HG03066 (cell line): ENCODE measurements at regions not wholly inside any gene's neighbourhood (a gene's known extent, or its start where the extent isn't known, plus 50 kb on each side); places are given as distances from the start of the nearest gene placed in this dataset.
"Not testable (repeated sequence)": the region's sequence is repeated elsewhere in the genome, so short reads cannot be mapped to it uniquely, and the experiment has no call there.

ENCODE experiments used
- ATAC-seq: cut with Tn5 transposase; IDR thresholded peaks from one replicate; pipeline ENCODE4 v1.9.1; 2021; ENCODE audit warnings: low read depth; ENCODE audit not compliant: unreplicated experiment

GRCh38 chrY:21028506-21028905 is 272.6 kb downstream of the RPS4Y2 start:
- ATAC-seq: no peak

DNA sequence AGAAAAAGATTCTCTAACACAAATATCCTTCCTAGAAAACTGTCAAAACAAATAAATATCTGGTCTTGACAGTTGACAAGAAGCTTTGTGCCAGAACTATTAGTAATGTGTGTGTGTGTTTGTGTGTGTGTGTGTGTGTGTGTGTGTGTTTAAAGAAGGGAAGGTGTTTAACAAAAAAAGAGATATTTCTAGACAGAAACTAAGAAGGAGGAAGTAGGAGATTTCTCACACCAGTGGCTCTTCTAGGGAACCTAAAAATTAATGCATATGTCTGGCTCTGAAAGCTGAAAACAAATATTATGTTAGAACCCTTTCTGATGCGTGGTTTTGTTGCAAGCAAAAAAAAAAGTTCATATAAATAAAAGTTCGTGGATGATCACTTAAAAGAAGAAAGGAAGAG is 277.5 kb downstream of the RPS4Y2 start:
- no peak for ATAC-seq

DNA sequence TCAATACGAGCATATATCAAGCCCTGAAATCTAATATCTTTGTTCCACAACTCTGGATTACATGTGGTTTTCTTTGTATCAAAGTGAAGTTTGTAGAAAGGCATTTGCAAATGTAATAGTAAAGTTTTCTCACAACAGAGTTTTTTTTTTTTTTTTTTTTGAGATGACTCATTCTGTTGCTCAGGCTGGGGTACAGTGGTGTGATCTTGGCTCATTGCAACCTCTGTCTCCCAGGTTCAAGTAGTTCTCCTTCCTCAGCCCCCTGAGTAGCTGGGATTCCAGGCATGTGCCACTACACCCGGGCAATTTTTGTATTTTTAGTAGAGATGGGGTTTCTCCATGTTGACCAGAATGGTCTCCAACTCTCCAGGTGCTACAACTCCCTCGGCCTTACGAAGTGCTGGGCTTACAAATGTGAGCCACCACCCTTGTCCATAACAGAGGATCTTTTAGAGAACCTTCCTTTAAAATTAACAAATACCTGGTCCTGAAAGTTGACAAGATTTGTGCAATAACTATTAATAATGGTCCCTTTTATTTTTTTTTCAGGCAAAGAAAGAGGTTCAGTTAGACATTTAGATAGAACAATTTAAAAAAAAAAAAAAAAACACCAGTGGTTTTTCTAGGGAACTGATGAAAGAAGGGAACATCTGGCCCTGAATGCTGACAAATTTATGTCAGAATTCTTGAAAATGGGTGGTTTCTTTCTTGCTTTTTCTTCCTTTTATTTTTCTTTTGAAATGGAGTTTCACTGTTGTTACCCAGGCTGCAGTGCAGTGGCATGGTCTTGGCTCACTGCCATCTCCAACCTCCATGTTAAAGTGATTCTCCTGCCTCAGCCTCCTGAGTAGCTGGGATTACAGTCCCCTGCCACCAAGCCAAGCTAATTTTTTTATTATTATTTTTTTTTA is 278.5 kb downstream of the RPS4Y2 start:
- ATAC-seq: no peak

DNA sequence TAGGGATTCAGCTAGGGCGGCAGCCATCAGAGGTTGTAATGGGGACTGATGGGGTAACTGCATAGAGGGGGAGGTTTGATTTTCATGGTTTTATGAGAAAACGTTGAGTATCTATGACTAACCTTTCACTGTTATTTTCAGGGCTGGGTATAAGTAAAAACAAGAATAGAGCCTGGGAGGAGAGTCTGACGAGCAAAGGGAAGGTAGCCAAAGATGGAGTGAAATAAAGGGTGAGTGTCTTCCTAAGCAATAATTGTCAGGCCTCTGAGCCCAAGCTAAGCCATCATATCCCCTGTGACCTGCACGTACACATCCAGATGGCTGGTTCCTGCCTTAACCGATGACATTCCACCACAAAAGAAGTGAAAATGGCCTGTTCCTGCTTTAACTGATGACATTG is 281.5 kb downstream of the RPS4Y2 start:
- ATAC-seq: not testable (repeated sequence)

- no peak for ATAC-seq
Observed at GRCh38 chrY:21039811-21040210, 283.9 kb downstream of the RPS4Y2 start.

DNA sequence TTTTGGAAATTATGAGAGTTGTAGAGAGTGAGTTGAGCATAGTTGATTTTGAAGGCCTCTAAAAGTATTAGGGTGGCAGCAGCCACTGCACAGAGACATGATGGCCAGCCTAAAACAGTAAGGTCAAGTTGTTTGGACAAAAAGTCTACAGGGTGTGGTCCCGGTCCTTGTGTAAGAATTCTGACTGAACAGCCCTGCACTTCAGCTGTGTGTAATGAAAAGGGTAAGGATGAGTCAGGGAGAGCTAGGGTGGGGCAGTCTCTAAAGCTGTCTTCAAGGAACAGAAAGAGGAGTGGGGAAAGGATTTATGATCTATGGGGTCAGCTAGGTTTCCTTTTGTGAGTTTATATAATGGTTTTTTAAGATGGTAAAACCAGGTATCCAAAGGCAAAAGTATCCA is 284.8 kb downstream of the RPS4Y2 start:
- not testable (repeated sequence) for ATAC-seq

DNA sequence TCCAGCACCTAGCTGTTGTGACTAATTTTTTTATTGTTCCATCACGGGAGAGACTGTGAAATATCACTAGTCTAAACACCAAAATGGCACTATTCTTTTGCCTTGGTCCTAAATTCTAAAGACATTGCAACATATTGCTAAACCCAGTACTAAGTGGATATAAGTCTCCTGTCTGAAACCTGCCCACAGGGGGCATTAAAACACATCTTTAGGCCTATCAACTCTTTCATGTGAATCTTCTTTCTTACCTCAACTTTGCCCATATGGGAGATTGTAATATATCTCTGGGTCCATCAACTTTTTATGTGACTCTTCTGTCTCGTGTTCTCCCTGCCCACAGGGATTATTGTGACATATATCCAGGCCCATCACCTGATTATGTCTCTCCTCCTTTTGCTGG is 317.2 kb downstream of the RPS4Y2 start:
- no peak for ATAC-seq

DNA sequence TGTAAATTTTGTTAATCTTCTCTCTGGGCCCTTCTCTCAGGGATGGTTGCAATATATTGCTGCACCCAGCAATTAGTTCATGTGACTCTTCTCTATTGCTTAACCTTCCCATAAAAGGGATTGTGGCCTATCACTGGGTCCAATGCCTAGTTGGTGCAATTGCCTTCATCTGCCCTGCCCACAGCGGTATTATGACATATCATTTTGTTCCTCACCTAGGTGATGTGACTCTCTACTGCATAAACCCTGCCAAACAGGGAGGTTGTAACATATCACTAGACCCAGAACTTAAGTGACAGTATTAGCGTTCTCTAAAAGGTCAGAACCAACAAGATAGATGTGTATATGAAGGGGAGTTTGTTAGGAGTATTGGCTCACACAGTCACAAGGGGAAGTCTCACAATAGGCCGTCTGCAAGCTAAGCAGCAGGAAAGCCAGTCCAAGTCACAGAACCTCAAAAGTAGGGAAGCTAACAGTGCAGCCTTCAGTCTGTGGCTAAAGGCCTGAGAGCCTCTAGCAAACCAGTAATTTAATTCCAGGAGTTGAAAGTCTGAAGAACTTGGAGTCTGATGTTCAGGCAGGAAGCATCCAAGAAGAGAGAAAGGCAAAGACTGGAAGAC is 317.8 kb downstream of the RPS4Y2 start:
- no peak for ATAC-seq

GRCh38 chrY:21075658-21076057 is 319.8 kb downstream of the RPS4Y2 start:
- no peak for ATAC-seq

- ATAC-seq: no peak
Observed at GRCh38 chrY:21079670-21080069, 323.8 kb downstream of the RPS4Y2 start.

DNA sequence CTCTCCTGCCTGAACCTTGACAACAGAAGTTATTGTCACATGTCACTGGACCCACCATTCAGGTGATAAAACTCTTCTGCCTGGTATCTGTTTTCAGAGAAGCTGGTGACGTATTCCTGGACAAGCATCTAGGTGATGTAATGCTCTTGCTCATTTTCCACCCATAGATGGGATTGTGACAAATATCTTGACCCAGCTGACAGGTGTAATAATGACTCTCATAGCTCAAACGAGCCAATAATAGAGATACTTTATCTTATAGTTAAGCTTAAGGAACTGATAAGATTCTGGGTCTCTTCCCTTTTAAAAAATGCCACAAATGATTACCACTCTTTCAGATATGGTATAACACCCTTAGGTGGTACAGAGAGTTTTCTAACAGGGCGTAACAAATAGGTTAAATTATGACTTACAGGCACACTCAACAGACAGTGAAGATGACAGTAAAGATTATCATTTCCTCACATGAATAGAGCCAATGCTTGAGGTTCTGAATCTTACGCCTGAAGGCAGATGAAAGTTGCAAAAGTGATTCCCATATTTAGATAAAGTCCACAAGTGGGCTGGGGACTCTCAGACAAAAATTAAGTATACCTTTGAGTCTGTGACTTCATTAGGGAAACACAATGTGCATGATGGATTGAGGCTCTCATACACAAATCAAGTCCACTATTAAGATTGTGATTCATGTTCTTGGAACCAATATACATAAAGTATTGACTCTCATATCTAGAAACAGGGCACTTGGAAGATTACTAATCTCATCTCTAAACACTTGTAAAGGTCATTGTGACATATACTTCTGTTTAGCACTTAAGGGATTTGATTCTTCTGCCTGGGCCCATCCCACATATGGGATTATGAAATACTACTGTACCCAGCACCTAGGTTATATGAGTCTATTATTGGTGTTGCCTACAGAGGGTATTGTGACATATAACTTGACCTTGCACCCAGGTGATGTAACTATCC is 326.0 kb downstream of the RPS4Y2 start:
- no peak for ATAC-seq

- no peak for ATAC-seq
Observed at GRCh38 chrY:21082639-21083038, 326.7 kb downstream of the RPS4Y2 start.

DNA sequence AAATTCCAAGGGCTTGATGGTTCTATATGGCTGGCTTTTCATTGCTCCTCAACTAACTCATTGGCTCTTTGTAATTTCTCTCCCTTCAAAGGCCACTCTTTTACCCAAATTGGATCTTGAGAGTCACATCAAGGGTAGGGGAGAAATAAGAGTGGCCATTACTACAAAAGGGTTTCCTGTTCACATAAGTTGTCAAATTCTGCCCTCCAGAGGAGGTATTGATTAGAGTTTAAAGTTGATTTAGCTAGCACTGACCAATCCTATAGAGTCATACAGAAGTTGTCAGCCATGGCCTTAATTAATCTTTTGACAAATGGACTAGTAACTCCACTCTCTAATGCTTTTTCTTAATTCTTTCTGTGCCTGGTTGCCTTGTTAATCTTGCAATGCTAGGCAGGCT is 336.0 kb downstream of the RPS4Y2 start:
- ATAC-seq: no peak

- no peak for ATAC-seq
Observed at GRCh38 chrY:21102507-21102906, 346.6 kb downstream of the RPS4Y2 start.

DNA sequence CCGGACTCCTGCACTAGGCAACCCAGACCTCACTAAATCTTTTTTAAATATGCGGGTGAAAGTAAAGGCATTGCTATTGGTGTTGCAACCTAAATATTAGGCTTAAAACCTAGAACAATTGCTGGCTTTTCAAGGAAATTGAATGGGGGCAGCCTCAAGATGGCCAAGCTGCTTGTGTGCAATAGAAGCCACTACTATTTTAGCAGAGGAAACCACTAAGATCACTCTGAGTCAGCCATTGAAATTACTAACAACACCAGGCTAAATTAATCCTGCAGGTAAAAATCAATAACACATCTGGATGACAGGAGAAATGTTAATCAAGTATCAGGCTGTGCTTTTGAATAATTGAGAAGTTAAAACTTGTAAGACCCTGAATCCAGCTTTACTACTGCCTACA is 348.0 kb downstream of the RPS4Y2 start:
- ATAC-seq: no peak

DNA sequence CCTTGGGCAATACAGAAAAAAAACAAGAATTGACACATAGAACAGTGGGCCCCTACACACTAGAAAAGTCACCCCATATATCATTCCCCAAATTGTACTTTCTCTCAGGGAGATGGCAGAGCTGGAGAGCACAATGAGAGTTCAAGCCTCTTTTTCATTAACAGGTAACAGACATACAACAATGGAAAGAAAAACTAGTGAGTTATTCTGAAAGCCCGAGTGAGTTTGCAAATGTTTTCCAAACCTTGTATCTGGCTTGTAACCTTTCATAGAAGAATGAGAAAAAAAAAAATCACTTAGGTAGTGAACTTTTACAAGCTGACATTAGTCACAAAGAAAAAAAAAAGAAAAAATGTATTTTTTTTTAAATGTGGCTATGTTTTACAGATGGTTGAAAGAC is 349.6 kb downstream of the RPS4Y2 start:
- ATAC-seq: no peak

GRCh38 chrY:21111313-21111712 is 355.4 kb downstream of the RPS4Y2 start:
- no peak for ATAC-seq

- no peak for ATAC-seq
Observed at GRCh38 chrY:21121065-21121464, 365.2 kb downstream of the RPS4Y2 start.

GRCh38 chrY:21135591-21135990 is 375.5 kb upstream of the RBMY1B start:
- no peak for ATAC-seq

DNA sequence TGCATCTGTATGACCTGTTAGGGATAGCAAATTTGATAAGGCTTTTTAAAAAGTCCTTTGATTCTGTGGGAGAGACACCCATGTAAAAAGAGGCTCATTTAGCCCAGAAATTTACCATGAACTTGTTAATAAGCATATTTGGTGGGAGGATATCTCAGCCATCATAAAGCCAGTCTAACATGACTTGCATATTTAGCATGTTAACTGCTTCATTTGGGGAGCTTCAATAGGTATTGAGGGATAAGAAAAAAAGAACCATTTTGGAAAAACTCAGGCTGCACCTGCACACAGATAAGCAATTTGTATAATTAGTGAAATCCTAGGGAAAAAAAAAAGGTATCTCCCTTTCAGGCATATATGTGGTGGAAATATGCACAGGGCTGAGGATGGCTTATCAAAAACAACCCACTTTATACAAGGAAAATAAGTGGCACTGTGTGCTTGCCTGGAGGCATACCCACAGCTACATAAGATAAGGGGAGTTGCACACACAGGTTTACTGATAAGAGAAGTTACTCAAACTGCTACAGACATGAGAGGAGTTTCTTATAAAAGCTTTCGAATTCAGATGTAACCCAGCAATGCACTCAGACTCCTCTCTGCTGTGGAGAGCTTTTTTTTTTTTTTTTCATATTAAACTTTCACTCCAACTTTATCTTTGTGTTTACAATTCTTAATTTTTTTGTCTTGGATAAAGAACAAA is 372.9 kb upstream of the RBMY1B start:
- ATAC-seq: no peak
